Testis (tissue), 2 donors: ENCODE measurements at regions not wholly inside any gene's neighbourhood (a gene's known extent, or its start where the extent isn't known, plus 50 kb on each side); places are given as distances from the start of the nearest gene placed in this dataset.

Experiments
- DNase-seq: peaks from one replicate; pipeline ENCODE4 v3.0.0-alpha.2; 2019
- H3K27ac ChIP-seq, 2 donors: fragments of 200-600 bp; sonication (generic); one replicate each; pipeline ENCODE4 v1.5.1; 2019
- H3K27me3 ChIP-seq: fragments of 200-600 bp; sonication (generic); one replicate; pipeline ENCODE4 v1.5.1; 2019
- H3K36me3 ChIP-seq: fragments of 200-600 bp; sonication (generic); one replicate; pipeline ENCODE4 v1.5.1; 2017; ENCODE audit warnings: low read depth; ENCODE audit errors: missing control alignments
- H3K4me1 ChIP-seq: fragments of 200-600 bp; sonication (generic); one replicate; pipeline ENCODE4 v1.5.1; 2019
- H3K4me3 ChIP-seq, 2 donors: fragments of 200-600 bp; sonication (generic); one replicate each; pipeline ENCODE4 v1.5.1; 2017 to 2019
- H3K9me3 ChIP-seq: fragments of 200-600 bp; sonication (generic); one replicate; pipeline ENCODE4 v1.5.1; 2017
- CTCF ChIP-seq, 3 experiments: fragments of 450-650 bp in 2 of 3; fragments of 200-600 bp in 1 of 3; sonication (generic) in 1 of 3; IDR thresholded peaks; one replicate each; pipeline ENCODE4 v1.5.1; 2016 to 2019; ENCODE audit warnings: antibody characterized with exemption in 3 of 3, mild to moderate bottlenecking in 2 of 3, moderate library complexity in 1 of 3
- POLR2A ChIP-seq: fragments of 450-650 bp; IDR thresholded peaks from one replicate; pipeline ENCODE4 v1.6.1; 2017; ENCODE audit warnings: antibody characterized with exemption, mild to moderate bottlenecking, moderate library complexity
- WGBS, 2 donors: methylation state at CpG; one replicate each; pipeline ENCODE4 v1.1.5; 2018; 5-methylcytosine and 5-hydroxymethylcytosine counted together
- intact Hi-C: fragments of 100-400 bp; cut with DNase I; formaldehyde crosslinking; loops from one replicate; pipeline ENCODE4 v1.15.1; 2023; ENCODE audit warnings: low total_unique reads

GRCh38 chr2:195495966-195496365 lies 161.1 kb upstream of the SLC39A10 start:
- TF ChIP-seq POLR2A: no peak
- TF ChIP-seq CTCF (IDR thresholded peaks at IDR 0.05): no peak
- H3K4me3 ChIP-seq: no peak overlapping the region
- H3K4me1 ChIP-seq: no peaks in the 10 kb centered on the region
- intact Hi-C loops: no loop called here
- no peak for DNase-seq
- H3K9me3 ChIP-seq: no peaks in the 10 kb centered on the region
- H3K36me3 ChIP-seq: no peaks in the 10 kb centered on the region
- no peak overlapping the region for H3K27ac ChIP-seq
- no peaks in the 10 kb centered on the region for H3K27me3 ChIP-seq

GRCh38 chr2:195495351-195495750 lies 161.7 kb upstream of the SLC39A10 start:
- Histone ChIP-seq H3K36me3 (no peaks in the 10 kb centered on the region), H3K9me3 (no peaks in the 10 kb centered on the region), H3K27me3 (no peaks in the 10 kb centered on the region), H3K4me3 (no peak overlapping the region), H3K4me1 (no peaks in the 10 kb centered on the region), H3K27ac (no peak overlapping the region)
- TF ChIP-seq CTCF (IDR thresholded peaks at IDR 0.05) (no peak), POLR2A (no peak)
- intact Hi-C loops: no loop called here
- DNase-seq: no peak
- 77 to 90% methylated on average over 2 of the region's 2 CpGs for WGBS, 2 donors

GRCh38 chr2:195494451-195494850 lies 162.6 kb upstream of the SLC39A10 start:
- TF ChIP-seq POLR2A (no peak), CTCF (IDR thresholded peaks at IDR 0.05) (no peak)
- H3K9me3 ChIP-seq: no peaks in the 10 kb centered on the region
- no peaks in the 10 kb centered on the region for H3K4me1 ChIP-seq
- no peaks in the 10 kb centered on the region for H3K27me3 ChIP-seq
- WGBS, 2 donors: 79 to 87% methylated on average over 2 of the region's 2 CpGs
- DNase-seq: no peak
- H3K4me3 ChIP-seq: no peak overlapping the region
- intact Hi-C loops: no loop called here
- H3K36me3 ChIP-seq: no peaks in the 10 kb centered on the region
- no peak overlapping the region for H3K27ac ChIP-seq

- no peak for TF ChIP-seq CTCF (IDR thresholded peaks at IDR 0.05)
- TF ChIP-seq POLR2A: no peak
- 83 to 88% methylated on average over 7 of the region's 7 CpGs for WGBS, 2 donors
These were observed 163.6 kb upstream of the SLC39A10 start for GRCh38 chr2:195493416-195493815.

GRCh38 chr2:195490319-195490718 lies 166.7 kb upstream of the SLC39A10 start:
- 90 to 93% methylated on average over 2 of the region's 2 CpGs for WGBS, 2 donors
- Histone ChIP-seq H3K27ac (no peak overlapping the region), H3K36me3 (no peaks in the 10 kb centered on the region), H3K9me3 (no peaks in the 10 kb centered on the region), H3K4me1 (no peaks in the 10 kb centered on the region), H3K27me3 (no peaks in the 10 kb centered on the region), H3K4me3 (no peak overlapping the region)
- no peak for DNase-seq
- intact Hi-C loops: no loop called here
- no peak for TF ChIP-seq CTCF (IDR thresholded peaks at IDR 0.05)
- no peak for TF ChIP-seq POLR2A

More at GRCh38 chr2:195493416-195493815, 163.6 kb upstream of the SLC39A10 start:
- Histone ChIP-seq H3K27me3 (no peaks in the 10 kb centered on the region), H3K4me1 (no peaks in the 10 kb centered on the region), H3K4me3 (no peak overlapping the region), H3K9me3 (no peaks in the 10 kb centered on the region), H3K27ac (no peak overlapping the region), H3K36me3 (no peaks in the 10 kb centered on the region)
- DNase-seq: no peak
- intact Hi-C loops: no loop called here
